Dermis microvascular lymphatic vessel endothelial cell (primary cell): ENCODE measurements at regions not wholly inside any gene's neighbourhood (a gene's known extent, or its start where the extent isn't known, plus 50 kb on each side); places are given as distances from the start of the nearest gene placed in this dataset.

Experiments used
- DNase-seq, 2 donors: peaks; one replicate each; pipeline versions ENCODE4 v3.0.0 to v3.0.0-alpha.2; 2010; ENCODE audit warnings: low read depth in 2 of 2

- DNase-seq = no peak
Measured at GRCh38 chr15:98444138-98444537, 204.2 kb upstream of the IGF1R start.

GRCh38 chr15:98445315-98445714 lies 203.0 kb upstream of the IGF1R start:
- DNase-seq = no peak

GRCh38 chr15:98446083-98446482 lies 202.3 kb upstream of the IGF1R start:
- DNase-seq = no peak

- no peak for DNase-seq
Measured at GRCh38 chr15:98447069-98447468, 201.3 kb upstream of the IGF1R start.

GRCh38 chr15:98451236-98451635 lies 197.1 kb upstream of the IGF1R start:
- no peak for DNase-seq

- DNase-seq = no peak
Measured at GRCh38 chr15:98452238-98452637, 196.1 kb upstream of the IGF1R start.

- DNase-seq = no peak
Measured at GRCh38 chr15:98455904-98456303, 192.4 kb upstream of the IGF1R start.

GRCh38 chr15:98476559-98476958 lies 171.8 kb upstream of the IGF1R start:
- DNase-seq = no peak

GRCh38 chr15:98480844-98481243 lies 167.5 kb upstream of the IGF1R start:
- DNase-seq = no peak

- no peak for DNase-seq
Measured at GRCh38 chr15:98483575-98484130, 164.7 kb upstream of the IGF1R start.

- DNase-seq = no peak
Measured at GRCh38 chr15:98484914-98485313, 163.4 kb upstream of the IGF1R start.

- DNase-seq = no peak
Measured at GRCh38 chr15:98485451-98485850, 162.9 kb upstream of the IGF1R start.

GRCh38 chr15:98493966-98494511 lies 154.3 kb upstream of the IGF1R start:
- no peak for DNase-seq

- no peak for DNase-seq
Measured at GRCh38 chr15:98501192-98501591, 147.1 kb upstream of the IGF1R start.

- DNase-seq = no peak
Measured at GRCh38 chr15:98501632-98502031, 146.7 kb upstream of the IGF1R start.

- DNase-seq = no peak
Measured at GRCh38 chr15:98503970-98504369, 144.4 kb upstream of the IGF1R start.

GRCh38 chr15:98504998-98505397 lies 143.3 kb upstream of the IGF1R start:
- no peak for DNase-seq

GRCh38 chr15:98505611-98506031 lies 142.7 kb upstream of the IGF1R start:
- no peak for DNase-seq

GRCh38 chr15:98506172-98506571 lies 142.2 kb upstream of the IGF1R start:
- DNase-seq = no peak

- DNase-seq = no peak
Measured at GRCh38 chr15:98506711-98507110, 141.6 kb upstream of the IGF1R start.

GRCh38 chr15:98513428-98513986 lies 134.8 kb upstream of the IGF1R start:
- no peak for DNase-seq

GRCh38 chr15:98514034-98514622 lies 134.2 kb upstream of the IGF1R start:
- no peak for DNase-seq
